ENCODE measurements at regions not wholly inside any gene's neighbourhood (a gene's known extent, or its start where the extent isn't known, plus 50 kb on each side); places are given as distances from the start of the nearest gene placed in this dataset.

GRCh38 chr1:115172270-115172669 lies 83.0 kb upstream of the TSPAN2 start:
- TF ChIP-seq POLR2A (IDR thresholded peaks at IDR 0.05), result no peak
- no peak for TF ChIP-seq CTCF (IDR thresholded peaks at IDR 0.05)

Measured in lower leg skin (tissue), 3 donors.